ENCODE measurements at regions not wholly inside any gene's neighbourhood (a gene's known extent, or its start where the extent isn't known, plus 50 kb on each side); places are given as distances from the start of the nearest gene placed in this dataset.

- no peaks in the 10 kb centered on the region for H3K27me3 ChIP-seq (ENCODE audit: control insufficient read depth, insufficient read depth, low read length)
- DNase-seq (ENCODE audit: low read depth, low spot score): no peak
- H3K9me3 ChIP-seq (ENCODE audit: control insufficient read depth, insufficient read depth, low read length): no peaks in the 10 kb centered on the region
- H3K4me1 ChIP-seq (ENCODE audit: control insufficient read depth, insufficient read depth, low read length): no peaks in the 10 kb centered on the region
- H3K4me3 ChIP-seq (ENCODE audit: low read length): no peak overlapping the region
- no peak overlapping the region for H3K27ac ChIP-seq (ENCODE audit: low read length)
- no CpG with 5 or more reads among the region's 6 CpGs for WGBS (ENCODE audit: insufficient coverage, insufficient read length)
- no peaks in the 10 kb centered on the region for H3K36me3 ChIP-seq (ENCODE audit: control insufficient read depth, insufficient read depth, low read length)
Observed at GRCh38 chr5:54769072-54769471, 216.3 kb downstream of the ESM1 start.

GRCh38 chr5:54766748-54767147 lies 218.6 kb downstream of the ESM1 start:
- Histone ChIP-seq H3K27me3 (ENCODE audit: control insufficient read depth, insufficient read depth, low read length) (no peaks in the 10 kb centered on the region), H3K36me3 (ENCODE audit: control insufficient read depth, insufficient read depth, low read length) (no peaks in the 10 kb centered on the region), H3K27ac (ENCODE audit: low read length) (no peak overlapping the region), H3K9me3 (ENCODE audit: control insufficient read depth, insufficient read depth, low read length) (no peaks in the 10 kb centered on the region), H3K4me1 (ENCODE audit: control insufficient read depth, insufficient read depth, low read length) (no peaks in the 10 kb centered on the region), H3K4me3 (ENCODE audit: low read length) (no peak overlapping the region)
- no peak for DNase-seq (ENCODE audit: low read depth, low spot score)
- WGBS (ENCODE audit: insufficient coverage, insufficient read length): no CpG with 5 or more reads among the region's 1 CpG

- no peak overlapping the region for H3K4me3 ChIP-seq (ENCODE audit: low read length)
- no peak for DNase-seq (ENCODE audit: low read depth, low spot score)
- no CpG with 5 or more reads among the region's 5 CpGs for WGBS (ENCODE audit: insufficient coverage, insufficient read length)
- H3K27me3 ChIP-seq (ENCODE audit: control insufficient read depth, insufficient read depth, low read length): no peaks in the 10 kb centered on the region
- no peak overlapping the region for H3K27ac ChIP-seq (ENCODE audit: low read length)
- H3K36me3 ChIP-seq (ENCODE audit: control insufficient read depth, insufficient read depth, low read length): no peaks in the 10 kb centered on the region
- H3K4me1 ChIP-seq (ENCODE audit: control insufficient read depth, insufficient read depth, low read length): no peaks in the 10 kb centered on the region
- H3K9me3 ChIP-seq (ENCODE audit: control insufficient read depth, insufficient read depth, low read length): no peaks in the 10 kb centered on the region
Observed at GRCh38 chr5:54765165-54766028, 220.0 kb downstream of the ESM1 start.

DNA sequence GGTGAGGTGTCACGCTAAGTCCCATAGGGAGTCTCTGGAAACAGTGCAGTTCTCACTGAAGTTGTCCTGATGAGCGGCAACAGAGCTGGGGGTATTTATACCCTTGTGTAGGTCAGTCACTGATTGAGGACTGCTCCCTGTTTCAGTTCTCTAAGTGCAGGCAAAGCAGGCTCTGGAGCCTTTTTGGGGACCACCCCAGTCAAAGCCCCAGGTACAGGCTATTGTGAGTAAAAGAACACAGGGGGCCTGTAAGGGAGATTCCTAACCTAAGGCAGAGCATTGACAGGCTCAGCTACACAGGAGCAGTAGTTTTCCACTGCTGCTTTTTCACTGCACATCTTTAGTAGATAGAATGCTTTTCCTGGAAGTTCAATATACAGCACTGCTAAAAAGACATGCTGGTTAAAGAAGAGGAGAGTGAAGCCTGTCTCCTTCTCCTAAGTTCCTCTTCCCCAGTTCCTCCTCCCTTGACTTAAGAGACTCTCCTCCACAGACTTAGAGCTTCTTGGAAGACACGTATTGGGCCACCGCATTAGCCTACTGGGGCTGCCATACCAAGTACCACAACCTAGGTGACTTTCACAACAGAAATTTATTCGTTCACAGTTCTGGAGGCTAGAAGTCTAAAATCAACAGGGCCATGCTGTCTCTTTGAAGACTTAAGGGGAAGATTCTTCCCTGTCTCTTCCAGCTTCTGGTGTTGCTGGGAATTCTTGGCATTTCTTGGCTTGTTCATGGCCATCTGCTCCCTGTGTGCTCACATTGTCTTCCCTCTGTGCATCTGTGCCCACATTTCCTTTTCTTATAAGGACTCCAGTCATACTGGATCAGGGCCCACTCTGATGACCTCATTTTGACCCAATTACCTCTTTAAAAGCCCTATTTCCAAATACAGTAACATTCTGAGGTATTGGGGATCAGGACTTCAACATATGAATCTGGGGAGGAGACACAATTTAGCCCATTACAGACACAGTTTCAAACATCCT lies 221.0 kb downstream of the ESM1 start:
- Histone ChIP-seq H3K4me3 (ENCODE audit: low read length) (no peak overlapping the region), H3K4me1 (ENCODE audit: control insufficient read depth, insufficient read depth, low read length) (no peaks in the 10 kb centered on the region), H3K36me3 (ENCODE audit: control insufficient read depth, insufficient read depth, low read length) (no peaks in the 10 kb centered on the region), H3K9me3 (ENCODE audit: control insufficient read depth, insufficient read depth, low read length) (no peaks in the 10 kb centered on the region), H3K27me3 (ENCODE audit: control insufficient read depth, insufficient read depth, low read length) (no peaks in the 10 kb centered on the region), H3K27ac (ENCODE audit: low read length) (no peak overlapping the region)
- WGBS (ENCODE audit: insufficient coverage, insufficient read length): no CpG with 5 or more reads among the region's 5 CpGs
- no peak for DNase-seq (ENCODE audit: low read depth, low spot score)

DNA sequence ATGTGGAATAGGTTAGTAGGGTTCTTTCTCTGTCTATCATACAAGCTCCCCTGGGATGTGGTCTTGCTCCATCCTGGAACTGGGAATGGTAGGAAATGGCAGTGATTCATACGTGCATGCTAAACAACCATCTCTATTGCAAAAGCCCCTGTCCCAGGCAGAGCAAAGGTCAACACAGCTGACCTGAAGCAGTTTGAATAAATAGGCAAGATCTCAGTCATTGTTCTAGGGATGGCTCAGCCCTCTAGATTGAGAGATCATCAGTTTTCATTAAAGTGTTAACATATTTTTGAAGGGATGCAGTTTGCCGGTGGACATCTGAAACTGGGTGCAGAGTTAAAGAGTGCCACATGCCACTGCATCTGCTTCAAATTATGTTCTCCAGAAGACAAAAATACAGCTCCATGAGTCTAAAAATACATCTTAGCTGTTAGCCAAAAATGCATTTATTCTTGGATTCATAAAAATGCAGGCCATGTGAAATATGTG lies 224.1 kb downstream of the ESM1 start:
- no peaks in the 10 kb centered on the region for H3K36me3 ChIP-seq (ENCODE audit: control insufficient read depth, insufficient read depth, low read length)
- WGBS (ENCODE audit: insufficient coverage, insufficient read length): no CpG with 5 or more reads among the region's 2 CpGs

GRCh38 chr5:54760182-54760935 lies 225.0 kb downstream of the ESM1 start:
- no peak for DNase-seq (ENCODE audit: low read depth, low spot score)
- Histone ChIP-seq H3K27me3 (ENCODE audit: control insufficient read depth, insufficient read depth, low read length) (no peaks in the 10 kb centered on the region), H3K36me3 (ENCODE audit: control insufficient read depth, insufficient read depth, low read length) (no peaks in the 10 kb centered on the region), H3K4me3 (ENCODE audit: low read length) (no peak overlapping the region), H3K9me3 (ENCODE audit: control insufficient read depth, insufficient read depth, low read length) (no peaks in the 10 kb centered on the region), H3K4me1 (ENCODE audit: control insufficient read depth, insufficient read depth, low read length) (no peaks in the 10 kb centered on the region), H3K27ac (ENCODE audit: low read length) (no peak overlapping the region)
- WGBS (ENCODE audit: insufficient coverage, insufficient read length): no CpG with 5 or more reads among the region's 6 CpGs

More for the DNA sequence above, 224.1 kb downstream of the ESM1 start:
- H3K27me3 ChIP-seq (ENCODE audit: control insufficient read depth, insufficient read depth, low read length): no peaks in the 10 kb centered on the region
- no peaks in the 10 kb centered on the region for H3K9me3 ChIP-seq (ENCODE audit: control insufficient read depth, insufficient read depth, low read length)
- no peaks in the 10 kb centered on the region for H3K4me1 ChIP-seq (ENCODE audit: control insufficient read depth, insufficient read depth, low read length)
- no peak overlapping the region for H3K4me3 ChIP-seq (ENCODE audit: low read length)
- H3K27ac ChIP-seq (ENCODE audit: low read length): no peak overlapping the region
- DNase-seq (ENCODE audit: low read depth, low spot score): no peak

GRCh38 chr5:54758038-54758437 lies 227.4 kb downstream of the ESM1 start:
- no peaks in the 10 kb centered on the region for H3K4me1 ChIP-seq (ENCODE audit: control insufficient read depth, insufficient read depth, low read length)
- DNase-seq (ENCODE audit: low read depth, low spot score): no peak
- no peak overlapping the region for H3K4me3 ChIP-seq (ENCODE audit: low read length)
- H3K27me3 ChIP-seq (ENCODE audit: control insufficient read depth, insufficient read depth, low read length): no peaks in the 10 kb centered on the region
- H3K9me3 ChIP-seq (ENCODE audit: control insufficient read depth, insufficient read depth, low read length): no peaks in the 10 kb centered on the region
- no CpG with 5 or more reads among the region's 4 CpGs for WGBS (ENCODE audit: insufficient coverage, insufficient read length)
- H3K27ac ChIP-seq (ENCODE audit: low read length): no peak overlapping the region
- no peaks in the 10 kb centered on the region for H3K36me3 ChIP-seq (ENCODE audit: control insufficient read depth, insufficient read depth, low read length)

DNA sequence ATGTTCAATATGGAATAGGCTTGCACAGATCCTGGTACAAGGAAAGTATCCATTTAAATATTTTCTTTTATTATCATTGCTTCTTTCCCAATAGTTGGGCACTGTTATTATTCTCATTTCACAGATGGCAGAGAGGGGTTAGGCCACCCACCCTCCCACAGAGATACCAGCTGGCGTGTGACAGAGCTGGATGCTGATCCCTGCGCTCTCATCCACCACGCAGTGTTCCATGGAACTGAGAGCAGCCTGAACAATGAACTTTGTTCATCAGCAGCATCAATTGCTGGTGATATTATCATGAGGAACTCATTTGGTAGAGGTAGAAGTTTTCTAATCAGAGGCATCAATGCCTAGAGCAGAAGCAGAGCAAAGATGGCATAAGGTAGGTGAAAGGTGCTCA lies 227.9 kb downstream of the ESM1 start:
- no peaks in the 10 kb centered on the region for H3K27me3 ChIP-seq (ENCODE audit: control insufficient read depth, insufficient read depth, low read length)
- no peaks in the 10 kb centered on the region for H3K36me3 ChIP-seq (ENCODE audit: control insufficient read depth, insufficient read depth, low read length)
- no peak overlapping the region for H3K27ac ChIP-seq (ENCODE audit: low read length)
- no peak overlapping the region for H3K4me3 ChIP-seq (ENCODE audit: low read length)
- DNase-seq (ENCODE audit: low read depth, low spot score): no peak
- no peaks in the 10 kb centered on the region for H3K9me3 ChIP-seq (ENCODE audit: control insufficient read depth, insufficient read depth, low read length)
- H3K4me1 ChIP-seq (ENCODE audit: control insufficient read depth, insufficient read depth, low read length): no peaks in the 10 kb centered on the region
- no CpG with 5 or more reads among the region's 3 CpGs for WGBS (ENCODE audit: insufficient coverage, insufficient read length)

GRCh38 chr5:54756796-54757402 lies 228.5 kb downstream of the ESM1 start:
- no peak for DNase-seq (ENCODE audit: low read depth, low spot score)
- WGBS (ENCODE audit: insufficient coverage, insufficient read length): no CpG with 5 or more reads among the region's 1 CpG
- Histone ChIP-seq H3K27me3 (ENCODE audit: control insufficient read depth, insufficient read depth, low read length) (no peaks in the 10 kb centered on the region), H3K36me3 (ENCODE audit: control insufficient read depth, insufficient read depth, low read length) (no peaks in the 10 kb centered on the region), H3K9me3 (ENCODE audit: control insufficient read depth, insufficient read depth, low read length) (no peaks in the 10 kb centered on the region), H3K27ac (ENCODE audit: low read length) (no peak overlapping the region), H3K4me1 (ENCODE audit: control insufficient read depth, insufficient read depth, low read length) (no peaks in the 10 kb centered on the region), H3K4me3 (ENCODE audit: low read length) (no peak overlapping the region)
